ENCODE measurements at regions not wholly inside any gene's neighbourhood (a gene's known extent, or its start where the extent isn't known, plus 50 kb on each side); places are given as distances from the start of the nearest gene placed in this dataset.
"Not testable (repeated sequence)": the region's sequence is repeated elsewhere in the genome, so short reads cannot be mapped to it uniquely, and the experiment has no call there.

GRCh38 chr5:117587111-117587510 lies 1012.5 kb upstream of the SEMA6A start:
- no peak for DNase-seq

GRCh38 chr5:117568622-117569021 lies 994.0 kb upstream of the SEMA6A start:
- DNase-seq: no peak

- no peak for DNase-seq
Measured at GRCh38 chr5:117568126-117568525, 993.5 kb upstream of the SEMA6A start.

- no peak for DNase-seq
Measured at GRCh38 chr5:117562647-117563046, 988.0 kb upstream of the SEMA6A start.

GRCh38 chr5:117561531-117561930 lies 986.9 kb upstream of the SEMA6A start:
- no peak for DNase-seq

- DNase-seq: no peak
Measured at GRCh38 chr5:117559005-117559844, 984.6 kb upstream of the SEMA6A start.

GRCh38 chr5:117551236-117551635 lies 976.6 kb upstream of the SEMA6A start:
- DNase-seq: no peak

- DNase-seq: no peak
Measured at GRCh38 chr5:117547192-117547591, 972.6 kb upstream of the SEMA6A start.

GRCh38 chr5:117539692-117540091 lies 965.1 kb upstream of the SEMA6A start:
- DNase-seq: no peak

GRCh38 chr5:117533792-117534191 lies 959.2 kb upstream of the SEMA6A start:
- DNase-seq: no peak

- not testable (repeated sequence) for DNase-seq
Measured at GRCh38 chr5:117533051-117533670, 958.5 kb upstream of the SEMA6A start.

GRCh38 chr5:117519957-117520500 lies 945.4 kb upstream of the SEMA6A start:
- DNase-seq: no peak

- no peak for DNase-seq
Measured at GRCh38 chr5:117504305-117504704, 929.7 kb upstream of the SEMA6A start.

- DNase-seq: no peak
Measured at GRCh38 chr5:117497601-117498000, 923.0 kb upstream of the SEMA6A start.

- no peak for DNase-seq
Measured at GRCh38 chr5:117496801-117497200, 922.2 kb upstream of the SEMA6A start.

GRCh38 chr5:117494188-117494587 lies 919.6 kb upstream of the SEMA6A start:
- no peak for DNase-seq

- DNase-seq: no peak
Measured at GRCh38 chr5:117488976-117489500, 914.4 kb upstream of the SEMA6A start.

GRCh38 chr5:117487556-117487955 lies 912.9 kb upstream of the SEMA6A start:
- DNase-seq: no peak

- no peak for DNase-seq
Measured at GRCh38 chr5:117486879-117487391, 912.3 kb upstream of the SEMA6A start.

GRCh38 chr5:117486261-117486660 lies 911.6 kb upstream of the SEMA6A start:
- DNase-seq: no peak

- no peak for DNase-seq
Measured at GRCh38 chr5:117475919-117476318, 901.3 kb upstream of the SEMA6A start.

- DNase-seq: no peak
Measured at GRCh38 chr5:117473165-117473564, 898.5 kb upstream of the SEMA6A start.

GRCh38 chr5:117463881-117464570 lies 889.4 kb upstream of the SEMA6A start:
- no peak for DNase-seq

Data from stimulated activated CD4-positive, alpha-beta T cell treated with anti-CD3 and anti-CD28 coated beads, Interleukin-4, amount 100 ng/mL, for 4 hours (primary cell).